ENCODE measurements at regions not wholly inside any gene's neighbourhood (a gene's known extent, or its start where the extent isn't known, plus 50 kb on each side); places are given as distances from the start of the nearest gene placed in this dataset.
A peak's percentile ranks its signal among the peaks of the same experiment; 100 is the strongest.

DNA sequence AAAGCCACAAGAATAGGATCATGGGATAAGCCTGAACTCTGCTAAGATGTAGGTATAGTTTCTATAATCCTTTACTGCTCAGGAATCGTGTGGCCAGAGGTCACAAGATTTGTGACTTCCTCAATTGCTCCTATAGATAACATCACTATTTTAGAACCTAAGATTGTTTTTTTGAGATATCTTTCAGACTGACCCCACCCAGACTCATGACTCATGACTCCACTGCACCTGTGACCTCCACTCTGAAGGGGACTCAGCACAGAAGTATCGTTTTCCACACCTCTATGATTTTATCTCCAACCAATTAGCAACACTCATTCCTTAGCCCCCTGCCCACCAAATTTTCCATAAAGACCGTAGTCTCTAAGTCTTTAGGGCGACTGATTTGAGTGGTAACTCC, 124.5 kb upstream of the KCNK1 start:
- TF ChIP-seq GATA2 (IDR thresholded peaks at IDR 0.05; ENCODE audit: low read depth, low read length): 0 out of 2 replicates have a peak, but pooled peaks have one; percentile 15
- no peak for TF ChIP-seq GATA3 (IDR thresholded peaks at IDR 0.05; ENCODE audit: low read depth, low read length)
